ENCODE measurements at regions not wholly inside any gene's neighbourhood (a gene's known extent, or its start where the extent isn't known, plus 50 kb on each side); places are given as distances from the start of the nearest gene placed in this dataset.

DNA sequence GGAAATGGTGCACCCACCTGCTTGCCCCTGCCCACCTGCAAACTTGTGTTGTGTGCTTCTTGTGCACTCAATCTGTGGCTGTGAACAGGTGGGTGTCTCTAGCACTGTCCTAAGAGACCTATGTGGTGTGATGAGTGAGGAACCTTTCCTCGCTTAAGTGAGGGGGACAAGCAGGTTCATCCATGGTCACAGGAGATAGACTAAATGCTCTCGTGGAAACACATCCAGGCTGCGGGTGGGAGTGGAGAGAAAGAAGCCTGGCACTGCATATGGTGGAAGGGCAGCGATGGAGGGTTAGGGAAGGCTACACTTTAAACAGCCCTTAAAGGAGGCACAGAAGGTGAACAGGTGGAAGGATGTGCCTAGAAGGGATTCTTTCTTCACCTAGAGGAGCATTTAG, 330.9 kb downstream of the CXCL12 start:
- DNase-seq (ENCODE audit: low read depth) = no peak

DNA sequence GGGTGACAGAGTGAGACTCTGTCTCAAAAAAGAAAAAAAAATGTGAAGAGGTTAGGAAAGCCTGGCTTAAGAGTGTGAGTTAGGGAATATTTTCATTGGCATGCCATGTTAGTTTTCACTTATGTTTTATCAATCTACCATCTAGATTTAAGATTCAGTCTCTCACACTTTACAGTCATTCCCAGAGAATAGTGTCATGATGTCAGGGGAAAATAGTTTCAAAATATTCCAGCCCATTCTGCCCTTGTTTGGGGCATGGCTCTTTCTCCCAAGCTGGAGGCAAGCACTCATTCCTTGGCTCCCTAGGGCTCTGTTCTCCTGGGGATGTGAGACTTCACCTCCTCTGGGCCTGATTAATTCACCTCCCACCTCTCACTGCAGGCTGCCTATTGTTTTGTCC, 331.5 kb downstream of the CXCL12 start:
- no peak for DNase-seq (ENCODE audit: low read depth)

DNA sequence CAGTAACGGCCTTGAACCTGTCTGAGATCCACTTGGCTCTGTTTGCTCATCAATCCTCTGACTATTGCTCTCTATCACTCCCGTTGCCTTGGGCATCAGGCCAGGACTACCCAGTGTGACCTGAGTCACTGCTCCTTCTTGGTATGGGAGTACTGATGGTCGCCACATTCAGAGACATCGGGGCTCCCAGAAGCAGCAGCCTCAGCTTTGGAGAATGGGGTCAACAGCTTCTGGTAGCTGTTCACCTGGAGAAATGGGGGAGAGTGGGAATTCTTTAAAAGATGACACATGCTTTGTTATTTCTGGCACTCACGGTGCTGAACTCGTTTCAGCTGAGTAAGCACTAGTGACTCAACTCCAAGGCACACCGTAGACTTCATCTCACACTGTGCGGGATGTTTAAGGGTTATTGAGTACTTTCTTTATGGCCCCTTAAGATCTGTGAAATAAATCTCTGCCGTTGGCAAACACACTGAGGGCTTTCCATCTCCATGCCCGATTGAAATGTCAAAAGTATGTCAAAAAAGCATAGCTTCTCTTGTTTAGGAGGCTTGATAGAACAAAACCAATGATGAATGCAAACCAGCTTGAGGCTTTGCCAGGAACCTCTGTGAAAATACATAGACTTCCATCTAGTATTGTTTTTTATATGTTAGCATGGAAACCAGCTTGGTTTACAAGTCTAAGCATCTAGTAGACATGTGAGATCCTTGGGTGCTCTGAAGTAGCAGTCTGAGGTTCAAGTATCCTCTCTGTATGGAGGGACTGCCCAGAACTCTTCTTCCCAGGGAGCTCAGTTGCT, 333.1 kb downstream of the CXCL12 start:
- no peak for DNase-seq (ENCODE audit: low read depth)

DNA sequence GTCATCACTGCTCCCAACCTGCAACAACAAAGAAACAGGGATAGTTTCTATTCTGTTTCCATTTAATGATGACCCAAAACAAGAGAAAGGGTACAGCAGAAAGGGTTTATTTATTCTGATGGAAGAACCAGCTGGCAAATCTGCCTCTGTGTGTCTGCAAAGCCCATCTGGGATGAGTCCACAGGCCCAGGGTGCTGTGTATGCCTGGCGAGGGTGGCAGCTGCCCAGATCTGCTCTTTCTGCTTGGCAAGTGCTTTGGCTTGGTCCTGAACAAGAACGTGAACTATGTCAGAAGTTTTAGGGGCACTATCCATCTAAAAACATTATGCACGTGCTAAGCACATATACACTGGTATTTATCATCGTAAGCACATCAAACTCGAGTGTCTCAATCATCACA, 333.8 kb downstream of the CXCL12 start:
- no peak for DNase-seq (ENCODE audit: low read depth)

DNA sequence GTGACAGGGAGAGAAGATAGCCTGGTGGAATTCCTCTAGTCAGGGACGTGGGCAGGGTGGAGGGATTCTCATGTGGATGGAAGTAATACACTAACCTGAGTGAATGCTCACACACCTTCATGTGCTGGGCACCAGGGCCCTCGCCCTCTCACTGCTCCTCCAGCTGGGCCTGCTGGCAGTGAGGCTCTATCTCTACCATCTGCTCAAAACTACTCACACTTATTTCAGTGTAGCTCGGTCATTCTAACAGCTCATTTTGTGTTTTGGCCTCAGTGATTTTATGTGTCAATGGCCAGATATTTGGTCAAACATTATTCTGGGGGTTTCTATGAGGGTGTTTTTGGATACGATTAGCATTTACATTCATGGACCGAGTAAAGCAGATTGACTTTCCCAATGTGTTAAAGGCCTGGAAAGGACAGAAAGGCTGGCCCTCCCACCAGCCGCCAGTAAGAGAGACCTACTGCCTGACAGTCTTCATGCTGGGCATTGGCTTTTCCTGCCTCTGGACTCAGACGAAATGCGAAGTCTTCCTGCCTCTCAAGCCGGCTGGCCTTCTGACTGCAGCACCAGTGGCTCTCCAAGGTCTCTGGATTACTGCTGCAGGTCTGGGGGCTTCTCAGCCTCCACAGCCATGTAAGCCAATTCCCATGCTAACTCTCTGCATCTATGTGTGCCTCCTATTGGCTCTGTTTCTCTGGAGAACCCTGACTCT, 335.4 kb downstream of the CXCL12 start:
- no peak for DNase-seq (ENCODE audit: low read depth)

DNA sequence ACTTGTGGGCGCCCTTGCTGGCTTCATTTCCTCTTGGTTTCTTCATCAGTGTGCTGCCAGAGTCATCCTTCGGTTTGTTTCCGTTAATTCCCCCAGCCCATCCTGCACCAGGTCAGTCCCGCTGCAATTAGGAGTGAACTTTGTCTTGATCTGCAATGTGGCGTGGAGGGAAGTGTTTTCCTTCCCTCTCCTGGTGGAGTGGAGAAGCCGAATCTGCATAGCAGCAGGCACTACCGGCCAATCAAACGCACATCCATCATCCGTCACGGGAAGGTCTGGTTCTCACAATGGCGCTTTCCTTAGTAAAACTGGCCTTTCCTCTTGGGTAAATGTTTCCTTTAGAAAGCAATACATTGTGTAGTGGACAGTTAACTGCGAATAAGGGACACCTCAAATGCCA, 337.5 kb downstream of the CXCL12 start:
- no peak for DNase-seq (ENCODE audit: low read depth)

DNA sequence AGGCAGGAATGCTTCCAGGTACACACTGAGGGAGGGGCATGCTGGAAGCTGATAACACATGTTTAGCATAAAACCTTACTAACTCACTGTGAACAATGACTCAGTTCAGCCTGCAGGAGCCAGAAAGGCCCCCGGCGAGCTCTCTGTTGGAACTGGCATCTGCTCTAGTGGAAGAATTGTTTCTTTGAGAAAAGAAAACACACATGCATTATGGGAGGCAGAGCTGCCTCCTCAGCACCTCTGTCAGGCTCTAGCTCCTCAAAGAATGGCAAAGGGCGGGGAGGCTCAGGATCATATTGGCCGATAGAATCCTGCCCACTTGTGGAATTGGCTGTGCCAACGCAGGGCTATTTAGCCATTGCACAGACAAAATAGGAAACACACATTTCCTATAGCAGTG, 338.3 kb downstream of the CXCL12 start:
- no peak for DNase-seq (ENCODE audit: low read depth)

DNA sequence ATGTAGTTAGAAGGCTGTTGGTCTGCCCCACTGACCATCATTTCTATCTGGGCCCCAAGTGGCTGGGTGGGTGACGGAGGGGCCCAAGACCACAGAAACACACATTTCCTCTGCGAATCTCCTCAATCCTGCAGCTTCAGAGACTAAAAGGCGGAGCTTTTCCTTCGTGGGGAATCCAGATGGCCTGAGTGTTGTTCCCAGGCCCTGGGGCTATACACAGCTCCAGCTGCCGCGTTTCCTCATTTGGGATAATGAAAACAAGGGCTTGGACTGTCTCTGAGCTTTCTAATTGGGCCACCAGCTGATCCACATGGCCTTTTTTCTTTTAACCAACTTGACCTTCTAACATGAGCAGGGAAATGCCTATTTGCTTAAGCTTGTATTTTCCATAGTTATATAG, 339.9 kb downstream of the CXCL12 start:
- DNase-seq (ENCODE audit: low read depth) = no peak

DNA sequence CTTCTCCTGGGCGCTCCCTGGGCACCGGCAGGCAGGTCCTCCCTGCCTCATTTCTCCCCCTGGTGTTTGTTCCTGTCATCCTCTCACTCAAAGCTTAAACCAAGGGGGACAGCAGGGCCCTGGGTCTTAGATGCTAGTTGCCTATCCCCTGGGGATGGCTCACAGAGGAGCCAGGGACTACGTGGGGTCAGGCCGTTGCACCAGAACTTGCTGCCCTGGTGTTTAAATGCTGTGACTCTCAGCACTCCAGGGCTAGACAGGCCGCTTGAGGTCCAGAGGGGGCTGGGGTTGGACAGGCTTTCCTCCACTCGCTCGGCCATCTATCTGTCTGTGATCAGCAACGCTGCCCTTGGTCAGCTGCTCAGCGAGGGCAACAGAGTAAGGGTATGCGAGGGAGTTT, 340.3 kb downstream of the CXCL12 start:
- no peak for DNase-seq (ENCODE audit: low read depth)

DNA sequence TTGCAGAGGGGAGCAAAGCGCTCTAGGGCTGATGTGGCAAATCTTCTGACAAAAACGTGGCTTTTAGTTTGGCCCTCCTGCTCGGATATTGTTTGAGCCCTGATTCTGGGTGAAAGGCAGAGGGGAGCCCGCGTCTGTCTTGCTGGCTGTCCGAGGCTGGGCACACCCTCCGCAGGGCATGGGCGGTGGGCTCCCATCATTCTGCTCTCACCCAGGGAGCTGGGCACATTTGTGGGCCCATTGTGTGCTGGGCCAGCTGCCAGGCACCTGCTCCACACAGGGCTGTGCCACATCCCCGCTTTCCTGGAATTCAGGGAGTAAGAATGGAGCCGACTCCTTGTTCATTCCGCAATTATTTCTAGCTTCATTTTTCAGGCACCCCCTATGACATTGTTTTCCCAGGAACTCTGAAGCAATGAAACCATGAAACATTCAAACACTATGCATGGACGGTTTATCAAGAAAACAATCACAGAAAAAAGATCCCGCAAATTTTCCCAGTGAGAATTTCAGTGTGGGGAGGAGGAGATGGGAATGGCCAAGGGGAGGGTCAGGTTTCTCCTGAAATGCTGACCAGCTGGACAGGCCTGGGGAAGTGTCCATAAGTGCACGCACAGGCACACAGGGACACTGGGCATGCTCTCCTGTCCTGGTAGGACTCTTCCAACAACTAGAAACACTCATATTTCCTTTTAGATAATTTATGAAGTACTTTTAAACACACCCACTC, 341.1 kb downstream of the CXCL12 start:
- DNase-seq (ENCODE audit: low read depth) = no peak

DNA sequence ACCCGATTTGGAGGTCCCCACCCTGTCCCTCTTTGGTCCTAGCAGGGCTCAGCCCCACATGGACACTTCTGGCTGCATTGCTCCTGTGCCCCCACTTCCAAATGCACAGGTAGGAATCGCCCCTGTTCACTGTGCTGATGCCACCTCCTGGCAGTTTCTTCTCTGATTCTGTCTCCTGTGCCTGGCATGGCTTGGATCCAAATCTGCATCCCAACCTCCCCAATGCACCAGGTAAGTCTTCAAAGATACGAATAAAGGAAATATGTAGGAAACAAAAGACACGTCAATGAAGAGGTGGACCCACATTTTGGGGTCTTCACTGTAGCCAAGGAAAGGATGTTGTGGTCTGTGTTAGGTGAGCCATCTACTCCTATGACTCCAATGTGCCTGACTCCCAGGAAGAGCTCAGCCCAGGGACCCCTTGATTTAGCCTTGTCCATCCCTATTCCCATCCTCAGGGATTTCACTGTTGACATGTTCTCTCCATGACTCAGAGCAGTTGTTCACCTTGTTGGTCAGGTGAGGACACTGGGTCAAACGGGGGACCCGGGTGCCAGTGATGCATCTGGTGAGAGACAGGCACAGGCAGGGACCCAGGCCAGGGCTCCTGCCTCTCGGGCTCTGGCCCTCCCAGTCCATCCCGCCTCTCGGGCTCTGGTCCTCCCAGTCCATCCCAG, 341.8 kb downstream of the CXCL12 start:
- no peak for DNase-seq (ENCODE audit: low read depth)

DNA sequence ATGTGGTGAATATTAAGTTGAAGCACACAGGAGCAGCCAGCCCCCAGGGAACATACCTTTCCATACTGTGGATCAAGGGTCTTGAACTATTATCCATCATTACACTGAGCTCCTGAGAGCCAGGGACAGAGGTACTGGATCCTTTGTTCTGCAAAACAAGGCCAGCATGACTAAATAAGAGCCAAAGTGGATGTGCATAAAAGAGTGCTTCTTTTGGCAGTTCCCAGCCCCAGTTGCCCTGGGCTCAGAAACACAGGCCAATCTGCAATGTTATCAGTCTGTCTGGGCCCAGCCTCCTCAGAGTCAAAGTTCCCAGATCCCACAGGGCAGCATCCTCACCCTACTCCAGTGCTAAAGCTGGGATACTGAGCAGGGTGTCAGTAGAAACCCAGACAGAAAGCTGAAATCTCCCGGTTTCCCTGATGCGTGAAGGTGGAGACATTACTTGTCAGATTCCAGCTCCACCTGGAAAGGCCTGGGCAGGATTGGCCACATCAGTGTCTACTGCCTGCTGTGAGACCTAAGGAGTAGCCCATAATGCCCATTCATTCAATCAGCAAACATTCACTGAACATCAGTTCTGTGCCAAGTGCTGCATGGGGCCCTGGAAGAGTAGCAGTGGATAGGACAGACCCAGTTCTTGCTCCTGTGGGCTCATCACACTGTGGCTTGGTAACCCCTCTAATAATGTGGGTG, 342.7 kb downstream of the CXCL12 start:
- no peak for DNase-seq (ENCODE audit: low read depth)

DNA sequence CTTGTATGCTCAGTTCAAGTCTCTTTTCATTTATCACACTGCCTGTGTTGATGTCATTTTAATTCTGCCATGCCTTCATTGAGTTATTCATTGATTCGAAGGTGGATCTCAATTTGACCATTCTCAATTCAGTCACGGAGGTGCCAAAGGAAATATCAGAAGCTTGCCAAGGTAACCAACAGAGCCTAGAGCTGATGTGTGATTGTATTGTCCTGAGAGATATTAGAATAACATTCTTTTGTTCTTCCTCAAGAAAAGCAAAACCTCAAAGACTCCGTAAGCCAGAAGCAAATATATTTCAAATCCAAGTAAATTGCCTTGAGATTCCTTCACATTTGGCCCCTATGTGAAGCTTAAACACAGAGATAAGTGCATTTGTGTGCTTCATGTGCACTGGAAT, 345.3 kb downstream of the CXCL12 start:
- no peak for DNase-seq (ENCODE audit: low read depth)

DNA sequence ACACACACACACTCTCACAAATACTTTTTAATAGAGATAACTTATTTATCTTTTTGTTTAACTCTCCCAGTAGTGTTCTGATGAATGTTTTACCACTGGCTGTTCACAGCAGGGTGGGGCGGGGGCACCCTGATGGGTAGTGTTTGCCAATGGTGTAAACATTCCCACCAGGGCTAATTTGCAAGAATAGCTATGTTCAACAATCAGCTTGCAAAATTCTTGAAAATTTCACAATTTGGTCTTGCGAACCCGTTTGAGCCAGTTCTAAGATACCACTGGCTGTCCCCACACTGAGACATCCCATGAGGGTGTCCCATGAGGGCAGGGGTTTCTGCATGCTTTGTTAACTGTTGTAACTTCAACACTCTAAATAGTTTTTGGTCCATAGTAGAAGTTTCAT, 348.5 kb downstream of the CXCL12 start:
- no peak for DNase-seq (ENCODE audit: low read depth)

DNA sequence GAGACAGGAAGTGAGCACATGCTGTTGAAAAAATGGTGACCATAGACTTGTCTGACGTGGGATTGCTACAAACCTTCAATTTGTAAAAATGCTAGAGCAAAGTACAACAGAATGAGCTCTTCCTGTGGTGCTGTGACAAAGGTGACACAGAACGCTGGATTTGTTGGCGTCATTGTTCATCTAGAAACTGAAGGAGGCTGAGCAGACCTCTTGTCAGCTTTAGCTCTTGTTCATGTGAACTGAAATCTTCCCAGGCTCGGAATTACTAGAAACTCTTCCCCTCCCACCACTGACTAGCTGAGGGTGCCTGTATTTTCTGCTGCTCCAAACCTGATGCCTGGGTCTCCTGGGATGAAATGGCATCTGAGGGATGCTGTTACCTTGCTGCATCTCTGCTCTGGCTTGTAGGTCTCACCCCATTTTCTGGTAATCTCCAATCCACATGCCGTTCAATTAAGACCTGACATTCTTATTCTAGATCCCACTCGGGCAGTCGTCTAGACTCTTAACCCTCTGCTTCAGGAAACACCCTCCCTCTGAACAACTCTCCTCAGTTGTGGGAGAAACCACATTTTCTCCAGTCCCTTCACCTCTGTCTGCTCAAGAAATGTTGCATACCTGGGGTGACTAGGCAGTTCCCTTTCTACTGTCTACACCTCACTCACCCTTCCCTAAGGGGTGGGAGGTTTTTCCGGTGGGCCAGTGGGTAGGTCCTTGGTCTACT, 349.3 kb downstream of the CXCL12 start:
- no peak for DNase-seq (ENCODE audit: low read depth)

DNA sequence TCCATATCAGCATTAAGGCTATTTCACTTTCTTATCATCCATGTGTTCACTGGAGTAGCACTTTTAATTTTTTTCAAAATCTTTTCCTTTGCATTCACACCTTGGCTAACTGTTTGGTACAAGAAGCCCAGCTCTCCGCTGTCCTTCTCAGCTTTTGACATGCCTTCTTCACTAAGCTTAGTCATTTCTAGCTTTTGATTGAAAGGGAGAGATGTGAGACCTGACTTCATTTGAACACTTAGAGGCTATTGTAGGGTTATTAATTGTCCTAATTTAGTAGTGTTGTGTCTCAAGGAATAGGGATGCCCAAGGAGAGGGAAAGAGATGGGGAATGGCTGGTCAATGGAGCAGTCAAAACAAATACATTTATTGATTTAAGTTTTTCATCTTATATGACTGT, 350.0 kb downstream of the CXCL12 start:
- no peak for DNase-seq (ENCODE audit: low read depth)

DNA sequence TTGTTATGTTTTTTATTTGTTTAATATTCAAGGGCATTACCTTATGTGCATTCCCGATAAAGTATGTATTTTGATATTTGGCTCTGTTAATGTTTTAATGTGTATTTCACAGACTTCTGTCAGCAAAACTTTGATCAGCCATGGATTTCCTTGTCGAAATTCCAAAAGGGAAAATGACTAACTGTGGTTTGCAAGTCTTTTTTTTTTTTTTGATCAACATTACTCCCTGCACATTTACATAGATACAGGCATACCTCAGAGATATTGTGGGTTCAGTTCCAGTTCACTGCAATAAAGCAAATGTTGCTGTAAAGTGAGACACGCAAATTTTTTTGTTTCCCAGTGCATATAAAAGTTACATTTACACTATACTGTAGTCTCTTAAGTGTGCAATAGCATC, 351.9 kb downstream of the CXCL12 start:
- DNase-seq (ENCODE audit: low read depth) = no peak

DNA sequence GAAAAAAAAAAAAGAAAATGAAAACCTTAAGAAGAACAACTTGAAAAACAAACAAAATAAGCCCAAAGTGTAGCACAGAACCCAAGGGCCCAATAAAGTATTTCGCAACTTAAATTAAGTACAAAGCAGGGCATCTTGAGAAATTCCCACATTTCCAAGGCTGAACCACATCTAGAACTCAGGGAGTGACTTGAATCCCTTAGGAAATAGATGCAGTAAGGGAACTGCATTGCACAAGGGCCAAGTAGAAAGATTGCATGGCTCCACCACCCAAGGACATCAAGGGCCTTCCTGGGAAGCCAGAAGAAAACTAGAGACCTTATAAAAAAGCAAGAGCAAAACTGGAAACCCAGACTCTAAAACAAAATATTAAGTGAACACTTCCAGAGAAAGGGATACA, 352.7 kb downstream of the CXCL12 start:
- no peak for DNase-seq (ENCODE audit: low read depth)

DNA sequence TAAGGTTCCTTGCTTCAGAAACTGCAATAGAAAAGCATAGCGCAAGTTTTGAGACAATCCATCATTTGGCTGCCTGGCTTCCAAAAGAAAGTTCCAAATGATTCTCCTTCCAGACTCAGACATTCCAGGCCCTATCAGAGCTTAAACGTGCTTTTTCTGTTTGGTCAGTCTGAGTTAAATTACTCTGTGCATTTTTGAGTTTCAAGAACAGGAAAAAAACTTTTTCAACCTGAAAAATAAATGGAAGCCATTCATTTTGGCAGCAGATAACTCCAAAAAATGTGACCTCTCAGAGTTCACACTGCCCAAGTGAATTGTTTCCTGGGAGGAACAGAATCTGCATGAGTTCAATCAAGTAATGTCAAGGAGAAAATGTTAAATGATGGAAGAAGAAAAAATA, 354.2 kb downstream of the CXCL12 start:
- DNase-seq (ENCODE audit: low read depth) = no peak

DNA sequence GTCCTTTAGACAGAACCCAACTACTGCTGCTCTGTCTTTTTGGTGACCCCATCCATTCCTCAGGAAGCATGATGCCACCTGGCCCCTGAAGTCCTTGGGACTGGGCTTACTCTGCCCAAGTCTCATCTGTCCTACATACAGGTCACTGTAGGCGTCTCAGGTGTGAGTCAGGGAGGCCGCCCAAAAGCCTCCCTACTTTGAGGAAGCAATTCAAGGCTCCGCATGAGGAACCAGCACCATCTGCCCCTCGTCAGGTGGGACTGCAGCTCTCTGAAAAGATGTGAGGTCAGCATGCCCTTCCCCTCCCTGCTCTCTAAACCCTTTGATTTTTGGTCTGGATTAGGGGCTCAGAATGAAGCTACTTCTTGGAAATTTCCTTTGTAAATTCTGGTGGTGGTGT, 354.8 kb downstream of the CXCL12 start:
- DNase-seq (ENCODE audit: low read depth) = no peak
